ENCODE measurements at regions not wholly inside any gene's neighbourhood (a gene's known extent, or its start where the extent isn't known, plus 50 kb on each side); places are given as distances from the start of the nearest gene placed in this dataset.
"Not testable (repeated sequence)": the region's sequence is repeated elsewhere in the genome, so short reads cannot be mapped to it uniquely, and the experiment has no call there.

GRCh38 chrX:121356139-121356849, 308.9 kb downstream of the GLUD2 start:
- Histone ChIP-seq H3K27me3 (no peaks in the 10 kb centered on the region), H3K27ac (no peak overlapping the region), H3K9me3 (ENCODE audit: low read depth) (no peaks in the 10 kb centered on the region), H3K4me3 (no peak overlapping the region), H3K36me3 (no peaks in the 10 kb centered on the region), H3K4me1 (ENCODE audit: low read depth) (no peaks in the 10 kb centered on the region)
- no peak for TF ChIP-seq CTCF (IDR thresholded peaks at IDR 0.05; ENCODE audit: low read depth, low read length)
- DNase-seq (ENCODE audit: low read depth in 1 of 2, low spot score in 1 of 2), result no peak

GRCh38 chrX:121356850-121357171, 309.4 kb downstream of the GLUD2 start:
- no peak for DNase-seq (ENCODE audit: low read depth in 1 of 2, low spot score in 1 of 2)
- H3K27me3 ChIP-seq, result no peaks in the 10 kb centered on the region
- H3K9me3 ChIP-seq (ENCODE audit: low read depth), result no peaks in the 10 kb centered on the region
- no peaks in the 10 kb centered on the region for H3K36me3 ChIP-seq
- H3K4me1 ChIP-seq (ENCODE audit: low read depth), result no peaks in the 10 kb centered on the region
- no peak for TF ChIP-seq CTCF (IDR thresholded peaks at IDR 0.05; ENCODE audit: low read depth, low read length)
- no peak overlapping the region for H3K27ac ChIP-seq
- H3K4me3 ChIP-seq, result no peak overlapping the region

GRCh38 chrX:121360280-121360679, 312.9 kb downstream of the GLUD2 start:
- Histone ChIP-seq H3K9me3 (ENCODE audit: low read depth) (no peaks in the 10 kb centered on the region), H3K27me3 (no peaks in the 10 kb centered on the region), H3K4me3 (no peak overlapping the region), H3K27ac (no peak overlapping the region), H3K4me1 (ENCODE audit: low read depth) (no peaks in the 10 kb centered on the region), H3K36me3 (no peaks in the 10 kb centered on the region)
- no peak for TF ChIP-seq CTCF (IDR thresholded peaks at IDR 0.05; ENCODE audit: low read depth, low read length)
- DNase-seq (ENCODE audit: low read depth in 1 of 2, low spot score in 1 of 2), result no peak

- Histone ChIP-seq H3K27ac (no peak overlapping the region), H3K27me3 (no peaks in the 10 kb centered on the region), H3K9me3 (ENCODE audit: low read depth) (no peaks in the 10 kb centered on the region), H3K36me3 (no peaks in the 10 kb centered on the region), H3K4me3 (no peak overlapping the region), H3K4me1 (ENCODE audit: low read depth) (no peaks in the 10 kb centered on the region)
- TF ChIP-seq CTCF (IDR thresholded peaks at IDR 0.05; ENCODE audit: low read depth, low read length), result no peak
- DNase-seq (ENCODE audit: low read depth in 1 of 2, low spot score in 1 of 2), result no peak
Observed at GRCh38 chrX:121365572-121366161, 318.3 kb downstream of the GLUD2 start.

GRCh38 chrX:121374471-121374870, 327.1 kb downstream of the GLUD2 start:
- no peaks in the 10 kb centered on the region for H3K36me3 ChIP-seq
- H3K27ac ChIP-seq, result no peak overlapping the region
- TF ChIP-seq CTCF (IDR thresholded peaks at IDR 0.05; ENCODE audit: low read depth, low read length), result no peak
- no peak overlapping the region for H3K4me3 ChIP-seq
- H3K27me3 ChIP-seq, result no peaks in the 10 kb centered on the region
- H3K9me3 ChIP-seq (ENCODE audit: low read depth), result no peaks in the 10 kb centered on the region
- no peaks in the 10 kb centered on the region for H3K4me1 ChIP-seq (ENCODE audit: low read depth)
- DNase-seq (ENCODE audit: low read depth in 1 of 2, low spot score in 1 of 2), result no peak

GRCh38 chrX:121381915-121382314, 334.5 kb downstream of the GLUD2 start:
- not testable (repeated sequence) for H3K4me3 ChIP-seq; H3K27me3 ChIP-seq; H3K36me3 ChIP-seq; H3K27ac ChIP-seq; DNase-seq (ENCODE audit: low read depth in 1 of 2, low spot score in 1 of 2); H3K4me1 ChIP-seq (ENCODE audit: low read depth); H3K9me3 ChIP-seq (ENCODE audit: low read depth)

Data from cardiac muscle cell (in vitro differentiated cells and primary cell).